ENCODE measurements at regions not wholly inside any gene's neighbourhood (a gene's known extent, or its start where the extent isn't known, plus 50 kb on each side); places are given as distances from the start of the nearest gene placed in this dataset.

GRCh38 chr10:62964026-62964425, 147.9 kb upstream of the EGR2 start:
- no peaks in the 10 kb centered on the region for H3K27me3 Mint-ChIP-seq (ENCODE audit: unreplicated experiment)
- H3K27ac Mint-ChIP-seq (ENCODE audit: unreplicated experiment), result no peak overlapping the region
- H3K9me3 Mint-ChIP-seq (ENCODE audit: unreplicated experiment), result no peaks in the 10 kb centered on the region
- no peaks in the 10 kb centered on the region for H3K36me3 Mint-ChIP-seq (ENCODE audit: low read depth, unreplicated experiment)
- H3K4me1 Mint-ChIP-seq (ENCODE audit: unreplicated experiment), result peaks cover 2% of the 10 kb centered on the region
- no peak for DNase-seq (ENCODE audit: low spot score)
- no peak for TF ChIP-seq CTCF (IDR thresholded peaks at IDR 0.05; ENCODE audit: unreplicated experiment)
- no peak overlapping the region for H3K4me3 Mint-ChIP-seq (ENCODE audit: unreplicated experiment)

GRCh38 chr10:62961951-62962523, 145.9 kb upstream of the EGR2 start:
- Mint-ChIP-seq H3K27ac (ENCODE audit: unreplicated experiment) (no peak overlapping the region), H3K4me3 (ENCODE audit: unreplicated experiment) (no peak overlapping the region), H3K36me3 (ENCODE audit: low read depth, unreplicated experiment) (no peaks in the 10 kb centered on the region), H3K9me3 (ENCODE audit: unreplicated experiment) (no peaks in the 10 kb centered on the region), H3K4me1 (ENCODE audit: unreplicated experiment) (peaks cover 7% of the 10 kb centered on the region), H3K27me3 (ENCODE audit: unreplicated experiment) (no peaks in the 10 kb centered on the region)
- no peak for TF ChIP-seq CTCF (IDR thresholded peaks at IDR 0.05; ENCODE audit: unreplicated experiment)
- no peak for DNase-seq (ENCODE audit: low spot score)

DNA sequence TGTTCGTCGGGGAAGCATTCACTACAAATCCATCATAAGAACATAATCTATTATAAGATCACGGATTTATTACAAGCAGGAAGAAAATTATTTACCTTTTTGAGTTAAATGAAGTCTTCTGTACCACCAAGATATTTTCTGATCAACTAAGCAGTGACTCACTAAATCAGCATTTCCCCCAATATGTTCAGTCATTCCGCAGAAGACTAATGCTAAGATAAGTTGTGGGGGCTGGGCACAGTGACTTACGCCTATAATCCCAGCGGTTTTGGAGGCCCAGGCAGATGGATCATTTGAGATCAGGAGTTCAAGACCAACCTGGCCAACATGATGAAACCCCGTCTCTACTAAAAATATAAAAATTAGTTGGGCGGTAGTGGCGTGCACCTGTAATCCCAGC, 144.2 kb upstream of the EGR2 start:
- Mint-ChIP-seq H3K4me3 (ENCODE audit: unreplicated experiment) (no peak overlapping the region), H3K9me3 (ENCODE audit: unreplicated experiment) (no peaks in the 10 kb centered on the region), H3K27me3 (ENCODE audit: unreplicated experiment) (no peaks in the 10 kb centered on the region), H3K4me1 (ENCODE audit: unreplicated experiment) (peaks cover 7% of the 10 kb centered on the region), H3K36me3 (ENCODE audit: low read depth, unreplicated experiment) (no peaks in the 10 kb centered on the region), H3K27ac (ENCODE audit: unreplicated experiment) (no peak overlapping the region)
- no peak for DNase-seq (ENCODE audit: low spot score)
- no peak for TF ChIP-seq CTCF (IDR thresholded peaks at IDR 0.05; ENCODE audit: unreplicated experiment)

DNA sequence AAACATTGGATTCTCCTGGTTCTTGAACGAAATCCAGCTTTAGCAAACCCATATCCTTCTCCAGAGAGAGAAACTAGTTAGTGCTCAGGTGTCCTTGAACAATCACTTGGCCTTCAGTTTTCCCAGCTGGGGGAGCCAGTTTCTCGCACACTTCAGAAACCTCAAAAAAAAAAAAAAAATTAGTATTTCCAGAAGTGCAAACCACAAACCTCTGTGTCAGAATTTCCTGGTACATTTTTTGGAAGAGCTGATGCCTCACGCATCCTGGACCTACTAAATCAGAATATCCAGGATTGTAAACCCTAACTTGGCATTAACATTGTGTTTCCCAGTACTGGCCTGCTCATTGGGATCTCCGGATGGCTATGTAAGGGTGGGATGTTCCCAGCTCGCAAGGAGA, 143.4 kb upstream of the EGR2 start:
- no peak overlapping the region for H3K4me3 Mint-ChIP-seq (ENCODE audit: unreplicated experiment)
- DNase-seq (ENCODE audit: low spot score), result no peak
- no peak for TF ChIP-seq CTCF (IDR thresholded peaks at IDR 0.05; ENCODE audit: unreplicated experiment)
- H3K4me1 Mint-ChIP-seq (ENCODE audit: unreplicated experiment), result peaks cover 7% of the 10 kb centered on the region
- H3K27me3 Mint-ChIP-seq (ENCODE audit: unreplicated experiment), result no peaks in the 10 kb centered on the region
- H3K9me3 Mint-ChIP-seq (ENCODE audit: unreplicated experiment), result no peaks in the 10 kb centered on the region
- no peak overlapping the region for H3K27ac Mint-ChIP-seq (ENCODE audit: unreplicated experiment)
- no peaks in the 10 kb centered on the region for H3K36me3 Mint-ChIP-seq (ENCODE audit: low read depth, unreplicated experiment)

DNA sequence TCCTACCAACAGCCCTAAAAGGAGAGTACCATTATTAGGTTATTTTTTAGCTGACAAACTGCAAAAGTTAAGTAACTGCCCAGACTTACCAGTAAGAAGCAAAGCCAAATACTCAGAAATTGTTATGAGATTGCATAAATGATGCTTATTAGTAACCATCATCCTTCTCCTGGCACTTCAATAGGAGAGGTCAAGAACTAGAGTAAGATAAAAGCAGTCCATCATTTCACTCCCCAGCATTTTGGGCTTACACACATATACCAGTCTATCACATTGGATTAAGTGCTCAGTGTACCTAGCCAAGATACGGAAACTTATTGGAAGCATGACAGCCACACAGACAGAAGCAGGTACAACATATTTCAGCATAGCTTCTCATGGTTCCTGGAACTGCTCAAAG, 142.8 kb upstream of the EGR2 start:
- Mint-ChIP-seq H3K4me1 (ENCODE audit: unreplicated experiment) (peaks cover 7% of the 10 kb centered on the region), H3K4me3 (ENCODE audit: unreplicated experiment) (no peak overlapping the region), H3K27me3 (ENCODE audit: unreplicated experiment) (no peaks in the 10 kb centered on the region), H3K36me3 (ENCODE audit: low read depth, unreplicated experiment) (no peaks in the 10 kb centered on the region), H3K27ac (ENCODE audit: unreplicated experiment) (no peak overlapping the region), H3K9me3 (ENCODE audit: unreplicated experiment) (no peaks in the 10 kb centered on the region)
- DNase-seq (ENCODE audit: low spot score), result no peak
- TF ChIP-seq CTCF (IDR thresholded peaks at IDR 0.05; ENCODE audit: unreplicated experiment), result no peak

Measured in endothelial cell (in vitro differentiated cells).